PC-9 (cell line): ENCODE measurements at regions not wholly inside any gene's neighbourhood (a gene's known extent, or its start where the extent isn't known, plus 50 kb on each side); places are given as distances from the start of the nearest gene placed in this dataset.

Source experiments
- CTCF ChIP-seq: fragments of 200-600 bp; sonication (generic); conservative IDR thresholded peaks from 2 replicates; pipeline ENCODE4 v1.6.1; 2017; ENCODE audit warnings: mixed run types, antibody characterized with exemption, mild to moderate bottlenecking, moderate library complexity
- EZH2 ChIP-seq: fragments of 200-600 bp; sonication (generic); IDR thresholded peaks from 2 replicates; pipeline ENCODE4 v1.8.0; 2017; ENCODE audit warnings: antibody characterized with exemption, low read depth

- no peak for TF ChIP-seq CTCF
- no peak for TF ChIP-seq EZH2
Observed at GRCh38 chr2:48109491-48110204, 203.3 kb upstream of the FBXO11 start.
